CD4-positive, alpha-beta T cell treated with Interleukin-6 for 4 hours (primary cell): ENCODE measurements at regions not wholly inside any gene's neighbourhood (a gene's known extent, or its start where the extent isn't known, plus 50 kb on each side); places are given as distances from the start of the nearest gene placed in this dataset.
"Not testable (repeated sequence)": the region's sequence is repeated elsewhere in the genome, so short reads cannot be mapped to it uniquely, and the experiment has no call there.

Source experiments
- DNase-seq: peaks from one replicate; pipeline ENCODE4 v3.0.0-alpha.2; 2020; ENCODE audit warnings: mixed read lengths

GRCh38 chr10:78605800-78606350, 462.9 kb upstream of the ZMIZ1 start:
- no peak for DNase-seq

- DNase-seq = not testable (repeated sequence)
Observed at GRCh38 chr10:78606766-78607165, 462.0 kb upstream of the ZMIZ1 start.

GRCh38 chr10:78609976-78610375, 458.8 kb upstream of the ZMIZ1 start:
- no peak for DNase-seq

GRCh38 chr10:78613132-78613531, 455.6 kb upstream of the ZMIZ1 start:
- DNase-seq = no peak

- no peak for DNase-seq
Observed at GRCh38 chr10:78614267-78614666, 454.5 kb upstream of the ZMIZ1 start.

- no peak for DNase-seq
Observed at GRCh38 chr10:78614744-78615143, 454.0 kb upstream of the ZMIZ1 start.

- no peak for DNase-seq
Observed at GRCh38 chr10:78616125-78616695, 452.6 kb upstream of the ZMIZ1 start.

- DNase-seq = no peak
Observed at GRCh38 chr10:78617115-78617514, 451.7 kb upstream of the ZMIZ1 start.

- no peak for DNase-seq
Observed at GRCh38 chr10:78617631-78618030, 451.1 kb upstream of the ZMIZ1 start.

GRCh38 chr10:78618050-78618449, 450.7 kb upstream of the ZMIZ1 start:
- no peak for DNase-seq

- DNase-seq = no peak
Observed at GRCh38 chr10:78619115-78619851, 449.5 kb upstream of the ZMIZ1 start.

- DNase-seq = no peak
Observed at GRCh38 chr10:78619896-78620295, 448.9 kb upstream of the ZMIZ1 start.

- no peak for DNase-seq
Observed at GRCh38 chr10:78620985-78621799, 447.6 kb upstream of the ZMIZ1 start.

GRCh38 chr10:78623578-78624215, 445.1 kb upstream of the ZMIZ1 start:
- DNase-seq = no peak

GRCh38 chr10:78624791-78625190, 444.0 kb upstream of the ZMIZ1 start:
- no peak for DNase-seq

- DNase-seq = no peak
Observed at GRCh38 chr10:78626471-78626870, 442.3 kb upstream of the ZMIZ1 start.

GRCh38 chr10:78627254-78627795, 441.4 kb upstream of the ZMIZ1 start:
- DNase-seq = no peak

- no peak for DNase-seq
Observed at GRCh38 chr10:78628976-78629375, 439.8 kb upstream of the ZMIZ1 start.

GRCh38 chr10:78629773-78630172, 439.0 kb upstream of the ZMIZ1 start:
- DNase-seq = no peak

- DNase-seq = no peak
Observed at GRCh38 chr10:78630944-78631838, 437.6 kb upstream of the ZMIZ1 start.

GRCh38 chr10:78634389-78634815, 434.4 kb upstream of the ZMIZ1 start:
- DNase-seq = no peak

GRCh38 chr10:78634835-78635234, 433.9 kb upstream of the ZMIZ1 start:
- DNase-seq = no peak
